HG03045 (cell line): ENCODE measurements at regions not wholly inside any gene's neighbourhood (a gene's known extent, or its start where the extent isn't known, plus 50 kb on each side); places are given as distances from the start of the nearest gene placed in this dataset.
"Not testable (repeated sequence)": the region's sequence is repeated elsewhere in the genome, so short reads cannot be mapped to it uniquely, and the experiment has no call there.

ENCODE experiments used
- ATAC-seq: cut with Tn5 transposase; IDR thresholded peaks from one replicate; pipeline ENCODE4 v1.9.1; 2021; ENCODE audit warnings: mild to moderate bottlenecking, moderate library complexity; ENCODE audit not compliant: unreplicated experiment

DNA sequence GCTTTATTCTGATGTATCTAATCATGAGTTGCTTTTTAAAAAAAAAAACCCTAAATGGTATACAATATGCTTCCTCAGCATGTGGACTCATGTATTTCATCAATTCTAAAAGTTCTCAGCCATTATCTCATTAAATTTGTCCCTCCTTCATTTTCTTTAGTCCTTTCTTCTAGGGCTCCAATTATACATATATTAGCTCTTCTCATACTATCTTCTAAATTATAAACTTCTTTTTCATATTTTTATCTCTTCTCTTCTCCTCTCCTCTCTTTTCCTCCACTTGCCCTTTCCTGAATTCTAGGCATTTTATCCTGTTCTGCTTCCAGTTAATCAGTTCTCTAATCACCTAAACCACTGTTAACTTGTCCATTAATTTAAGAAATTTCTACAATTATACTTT lies 55.0 kb upstream of the IL33 start:
- ATAC-seq = no peak

DNA sequence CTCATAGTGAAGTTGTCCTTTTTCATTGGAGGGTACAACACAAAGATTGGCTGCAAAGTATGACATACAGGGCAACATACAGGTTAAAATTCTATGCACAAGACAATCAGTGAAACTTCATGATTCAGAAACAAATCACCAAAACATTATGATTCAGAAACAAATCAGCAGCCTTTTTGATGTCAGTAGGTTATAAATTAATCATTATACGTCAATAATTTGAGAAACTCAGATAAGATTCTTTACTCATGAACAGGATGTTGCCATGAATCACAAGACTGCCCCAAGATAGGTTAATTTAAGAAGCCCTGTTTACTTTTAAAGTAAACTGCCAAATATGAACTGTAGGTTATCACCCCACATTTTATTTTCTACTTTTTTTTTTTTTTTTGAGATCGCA lies 62.2 kb upstream of the IL33 start:
- no peak for ATAC-seq

DNA sequence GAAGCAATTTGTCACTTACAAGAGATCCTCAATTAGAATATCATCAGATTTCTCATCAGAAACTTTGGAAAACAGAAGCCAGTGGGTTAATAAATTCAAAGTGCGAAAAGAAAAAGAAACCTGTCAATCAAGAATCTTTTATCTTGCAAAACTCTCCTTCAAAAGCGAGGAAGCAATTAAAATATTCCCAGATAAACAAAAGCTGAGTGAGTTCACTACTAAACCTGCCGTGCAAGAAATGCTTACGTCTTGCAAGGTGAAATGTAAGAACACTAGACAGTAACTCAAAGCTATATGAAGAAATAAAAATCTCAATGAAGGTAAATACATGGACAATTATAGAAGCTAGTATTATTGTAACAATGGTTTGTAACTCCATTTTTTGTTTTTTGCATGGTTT lies 62.8 kb upstream of the IL33 start:
- ATAC-seq = no peak

DNA sequence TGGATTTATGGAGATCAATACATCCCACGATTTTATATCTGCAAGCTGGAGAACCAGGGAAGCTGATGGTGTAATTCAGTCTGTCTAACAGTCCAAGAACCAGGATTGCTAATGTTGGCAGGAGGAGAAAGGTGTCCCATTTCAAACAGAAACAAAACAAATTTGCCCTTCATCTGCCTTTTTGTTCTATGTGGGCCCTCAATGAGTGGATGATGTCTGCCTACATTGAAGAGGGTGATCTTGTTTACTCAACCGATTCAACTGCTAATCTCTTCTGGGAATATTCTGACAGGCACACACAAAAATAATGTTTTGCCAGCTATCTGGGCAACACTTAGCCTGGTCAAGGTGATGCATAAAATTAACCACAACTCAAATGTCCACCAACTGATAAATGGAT lies 65.1 kb upstream of the IL33 start:
- no peak for ATAC-seq

DNA sequence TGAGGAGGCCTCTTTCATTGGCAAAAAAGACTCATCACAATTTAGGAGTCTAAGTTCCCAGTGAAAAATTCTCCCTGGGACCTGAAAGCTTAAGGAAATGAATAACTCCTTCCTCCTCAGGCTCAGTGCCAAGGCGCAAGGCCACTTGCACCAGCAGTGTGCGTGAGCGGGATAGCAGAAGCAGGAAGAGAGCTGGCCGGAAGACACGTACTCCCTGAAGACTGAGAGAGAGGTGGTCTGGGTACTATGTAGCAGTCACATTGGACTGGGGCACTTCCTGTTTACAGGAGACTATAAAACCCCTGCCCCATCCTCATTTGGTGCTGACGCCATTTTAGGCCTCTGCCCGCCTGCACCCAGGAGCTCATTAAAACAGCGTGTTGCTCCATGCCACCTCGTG lies 66.3 kb upstream of the IL33 start:
- ATAC-seq = no peak

DNA sequence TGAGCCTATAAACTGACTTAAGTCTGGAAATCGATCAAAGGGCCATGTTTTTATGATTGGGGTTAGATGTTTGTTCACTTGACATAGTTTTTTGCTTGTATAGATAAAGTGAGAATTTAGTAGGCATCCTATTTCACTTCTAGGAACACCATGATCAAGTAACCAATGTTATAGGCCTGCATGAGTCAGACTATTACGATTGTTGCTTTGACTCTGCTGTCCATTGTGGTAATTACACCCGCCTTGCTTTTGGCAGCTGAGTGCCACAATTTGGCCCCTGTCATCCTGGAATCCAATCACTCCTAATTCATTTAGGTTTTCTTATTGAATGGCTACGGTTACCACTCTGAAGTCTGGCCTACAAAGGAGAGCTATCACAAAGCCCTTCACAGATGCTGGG lies 67.8 kb upstream of the IL33 start:
- no peak for ATAC-seq

DNA sequence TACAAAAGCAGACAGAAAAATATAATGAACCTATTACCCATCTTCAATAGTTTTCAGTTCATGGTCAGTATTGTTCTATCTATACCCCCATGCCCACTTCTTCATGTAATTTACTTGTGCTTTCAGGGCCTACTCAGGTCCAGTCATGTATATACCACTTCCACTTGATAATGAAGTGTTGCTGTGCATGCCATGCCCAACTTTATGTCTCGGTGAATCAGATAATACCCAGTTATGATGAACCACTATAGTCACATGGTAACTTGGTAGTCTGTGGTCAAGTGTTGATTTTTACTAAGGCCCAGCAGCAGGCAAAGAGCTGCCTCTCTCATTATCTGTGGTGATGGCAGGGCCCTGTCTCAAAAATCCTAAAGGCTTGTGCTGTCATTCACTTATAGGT lies 70.7 kb upstream of the IL33 start:
- no peak for ATAC-seq

DNA sequence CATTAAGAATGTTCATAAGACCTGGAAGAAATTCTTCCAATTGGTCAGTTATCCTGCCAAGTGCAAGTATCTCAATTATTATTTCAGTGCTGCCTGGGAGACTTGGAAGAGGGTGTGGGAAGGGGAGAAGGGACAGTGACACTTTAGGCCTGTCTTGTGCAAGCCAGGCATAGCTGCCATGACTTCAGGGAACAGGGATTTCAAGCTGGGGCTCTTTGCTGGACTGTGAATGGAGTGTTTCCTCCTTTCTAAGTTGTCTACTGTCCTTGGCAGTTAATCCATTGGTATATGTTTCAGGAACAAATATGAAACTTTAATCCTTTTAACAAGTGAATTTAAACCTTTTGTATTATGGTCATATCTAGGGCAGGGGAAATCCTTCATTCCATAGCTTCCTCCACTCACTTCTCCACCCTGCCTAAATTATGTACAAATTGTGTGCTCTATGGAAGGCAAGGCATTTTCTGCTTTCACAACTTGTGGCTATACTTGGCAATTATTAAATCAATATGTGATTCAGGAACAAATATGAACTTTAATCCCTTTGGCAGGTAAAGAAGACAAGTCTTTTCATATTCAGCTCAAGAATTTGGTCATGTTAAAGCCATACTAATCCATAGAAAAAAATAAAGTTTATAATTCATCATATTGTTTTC lies 72.7 kb upstream of the IL33 start:
- ATAC-seq = no peak

DNA sequence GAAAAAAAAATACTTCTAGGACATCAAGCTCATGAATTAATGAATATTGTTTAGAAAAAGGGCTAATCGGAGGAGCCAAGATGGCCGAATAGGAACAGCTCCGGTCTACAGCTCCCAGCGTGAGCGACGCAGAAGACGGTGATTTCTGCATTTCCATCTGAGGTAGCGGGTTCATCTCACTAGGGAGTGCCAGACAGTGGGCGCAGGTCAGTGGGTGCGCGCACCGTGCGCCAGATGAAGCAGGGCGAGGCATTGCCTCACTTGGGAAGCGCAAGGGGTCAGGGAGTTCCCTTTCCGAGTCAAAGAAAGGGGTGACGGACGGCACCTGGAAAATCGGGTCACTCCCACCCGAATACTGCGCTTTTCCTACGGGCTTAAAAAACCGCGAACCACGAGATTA lies 79.8 kb upstream of the IL33 start:
- ATAC-seq = not testable (repeated sequence)

DNA sequence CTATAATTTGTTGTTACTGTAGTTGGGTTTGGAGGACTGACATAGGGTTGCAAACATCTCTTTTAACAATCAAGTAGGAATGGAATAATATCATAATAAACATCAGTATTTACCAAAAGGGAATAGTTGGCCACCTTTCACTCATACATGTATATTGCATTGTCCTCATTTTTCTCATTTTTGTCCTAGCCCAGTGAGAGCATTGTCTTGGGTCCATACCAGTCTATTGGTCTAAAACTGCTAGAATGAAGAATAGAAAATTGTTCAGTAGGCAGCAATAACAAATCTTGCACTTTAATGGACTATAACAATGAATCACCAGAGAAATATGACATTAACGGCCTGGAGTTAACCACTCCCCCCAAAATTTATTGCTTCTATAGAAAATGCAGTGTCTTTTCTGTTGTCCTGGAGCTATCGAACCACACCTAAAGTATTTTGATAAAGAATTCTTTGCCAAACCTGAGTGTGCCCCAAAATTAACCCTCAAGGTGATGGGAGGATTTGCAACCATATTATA lies 80.9 kb upstream of the IL33 start:
- no peak for ATAC-seq

DNA sequence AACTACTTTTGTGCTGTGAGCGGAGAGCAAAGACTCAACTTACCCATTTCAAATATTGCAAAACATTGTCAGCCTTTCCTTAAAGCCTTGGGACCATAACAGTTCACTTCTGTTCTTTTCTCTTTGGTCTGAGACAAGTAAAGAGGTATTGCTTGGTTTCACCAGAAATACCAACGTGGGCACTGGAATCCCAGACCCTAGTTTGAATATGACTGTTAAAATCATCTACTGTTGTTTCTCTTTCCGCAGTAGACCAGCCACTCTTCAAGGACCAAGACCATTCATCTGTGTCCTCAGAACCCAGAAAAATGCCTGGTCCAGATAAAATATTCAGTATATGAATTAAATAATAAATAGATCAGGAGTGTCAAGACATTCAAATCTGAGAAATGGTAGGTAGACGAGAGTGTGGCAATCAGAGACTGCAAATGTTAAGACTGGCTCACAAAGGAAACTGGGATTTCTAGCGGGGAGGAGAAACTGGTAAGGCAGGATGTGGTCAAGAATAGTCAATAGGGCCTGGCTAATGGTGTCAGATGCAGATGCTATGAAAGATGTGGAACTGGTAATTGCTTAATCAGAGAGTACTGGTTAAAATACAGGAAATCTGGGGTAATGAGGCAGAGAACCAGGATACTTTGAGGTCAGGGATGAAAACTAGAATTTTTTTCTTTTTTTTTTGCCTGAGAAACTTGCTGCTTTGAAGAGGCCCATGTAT lies 82.1 kb upstream of the IL33 start:
- peak; percentile 55 for ATAC-seq

DNA sequence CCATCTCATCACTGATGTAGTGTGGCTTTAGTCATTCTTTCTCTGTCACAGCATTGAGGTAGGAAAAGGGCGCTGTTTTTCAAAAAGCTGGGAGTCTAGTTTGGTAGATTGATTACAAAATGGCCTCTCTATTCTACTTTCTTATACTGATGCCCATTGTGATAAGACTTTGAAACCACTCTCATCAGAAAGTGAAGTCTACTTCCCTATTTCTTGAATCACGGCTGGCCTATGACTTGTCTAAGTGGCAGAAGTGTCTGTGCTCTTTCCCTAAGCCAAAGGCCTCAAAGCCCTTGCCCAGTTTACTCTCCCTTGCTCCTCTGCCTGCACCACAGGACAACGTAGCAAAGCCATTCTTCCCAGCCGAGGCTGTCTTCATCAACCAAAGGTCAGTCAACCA lies 83.0 kb upstream of the IL33 start:
- no peak for ATAC-seq

DNA sequence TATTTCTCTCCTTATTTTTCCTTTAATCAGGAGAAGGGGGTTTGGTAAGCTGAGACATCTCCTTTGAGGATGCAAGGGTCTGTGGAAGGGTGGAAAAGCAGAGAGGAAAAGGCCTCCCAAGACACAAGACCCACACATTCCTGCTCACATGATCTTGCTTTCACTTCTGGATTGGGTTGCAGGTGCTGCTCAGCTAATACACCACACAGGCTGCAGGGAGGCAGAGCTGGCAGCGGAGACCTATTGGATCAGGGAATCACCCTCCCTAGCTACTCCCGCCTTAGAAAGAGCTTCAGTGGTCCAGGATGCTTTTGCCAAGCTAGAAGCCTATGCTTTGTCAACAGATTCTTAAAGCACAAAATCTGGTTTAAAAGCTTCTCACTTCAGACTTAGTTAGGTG lies 87.6 kb upstream of the IL33 start:
- no peak for ATAC-seq

DNA sequence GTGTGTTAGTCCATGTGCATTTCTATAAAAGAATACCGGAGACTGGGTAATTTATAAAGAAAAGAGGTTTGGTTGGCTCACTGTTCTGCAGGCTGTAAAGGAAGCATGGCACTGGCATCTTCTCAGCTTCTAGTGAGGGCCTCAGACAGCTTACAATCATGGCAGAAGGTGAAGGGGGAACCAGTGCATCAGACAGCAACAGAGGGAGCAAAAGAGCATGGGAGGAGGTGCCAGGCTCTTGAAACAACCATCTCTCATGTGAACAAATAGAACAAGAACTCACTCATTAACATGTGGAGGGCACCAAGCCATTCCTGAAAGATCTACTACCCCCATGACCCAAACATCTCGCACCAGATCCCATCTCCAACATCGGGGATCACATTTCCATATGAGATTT lies 89.2 kb upstream of the IL33 start:
- ATAC-seq = no peak

DNA sequence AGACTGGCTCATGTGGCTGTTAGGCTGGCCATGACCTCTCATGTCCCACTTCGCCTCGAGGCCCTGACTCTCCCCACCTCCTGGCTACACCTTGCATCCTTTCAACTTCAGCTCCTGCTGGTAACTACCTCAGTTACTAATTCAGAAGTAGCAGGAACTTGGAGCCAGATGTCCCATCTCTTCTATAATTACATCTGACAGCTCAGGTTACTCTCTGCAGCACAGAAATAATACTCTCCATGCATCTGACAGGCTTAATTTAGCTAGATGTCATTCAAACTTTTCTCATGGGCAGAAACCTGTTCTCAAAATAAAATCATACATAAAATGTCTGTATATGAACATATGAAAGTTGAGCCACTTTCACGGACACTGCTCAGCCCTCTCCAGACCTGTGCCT lies 92.2 kb upstream of the IL33 start:
- no peak for ATAC-seq

DNA sequence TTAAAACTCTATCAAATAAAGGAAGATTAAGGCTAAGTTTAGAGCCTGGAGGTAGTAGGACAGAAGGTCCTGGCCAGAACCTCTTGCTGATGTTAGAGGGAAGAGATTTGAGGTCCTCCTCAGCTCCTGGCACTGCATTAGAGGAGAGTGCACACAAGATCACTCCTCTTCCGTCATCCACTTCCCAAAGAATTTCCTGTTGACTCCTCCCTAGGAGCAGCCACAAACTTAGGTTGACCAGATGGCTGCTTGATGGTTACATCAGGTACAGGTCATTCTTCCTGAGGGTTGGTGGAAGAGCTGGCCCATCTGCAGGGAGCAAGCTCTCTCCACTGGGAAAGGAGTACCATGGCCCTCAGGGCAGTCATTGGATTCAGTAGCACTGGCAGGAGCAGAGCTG lies 93.9 kb upstream of the IL33 start:
- ATAC-seq = no peak

DNA sequence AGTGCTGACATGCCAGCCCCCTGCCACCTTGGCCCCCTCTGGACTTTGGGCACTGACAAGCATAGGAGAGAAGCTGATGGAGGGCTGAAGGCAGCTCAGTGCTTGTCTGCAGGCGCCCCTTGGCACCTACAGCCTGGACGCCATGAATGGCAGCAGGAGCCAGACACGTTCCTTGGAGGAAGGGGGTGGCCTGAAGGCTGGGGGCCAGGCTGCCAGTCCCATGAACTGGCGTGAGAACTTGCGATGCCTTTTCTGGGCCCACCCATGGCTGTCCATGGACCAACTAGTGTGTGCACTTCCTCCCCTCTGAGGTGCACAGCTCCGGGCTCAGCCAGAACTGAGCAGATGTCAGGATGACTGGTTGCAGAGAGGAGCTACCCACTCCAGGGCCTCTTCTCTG lies 99.0 kb upstream of the RANBP6 start:
- ATAC-seq = no peak

DNA sequence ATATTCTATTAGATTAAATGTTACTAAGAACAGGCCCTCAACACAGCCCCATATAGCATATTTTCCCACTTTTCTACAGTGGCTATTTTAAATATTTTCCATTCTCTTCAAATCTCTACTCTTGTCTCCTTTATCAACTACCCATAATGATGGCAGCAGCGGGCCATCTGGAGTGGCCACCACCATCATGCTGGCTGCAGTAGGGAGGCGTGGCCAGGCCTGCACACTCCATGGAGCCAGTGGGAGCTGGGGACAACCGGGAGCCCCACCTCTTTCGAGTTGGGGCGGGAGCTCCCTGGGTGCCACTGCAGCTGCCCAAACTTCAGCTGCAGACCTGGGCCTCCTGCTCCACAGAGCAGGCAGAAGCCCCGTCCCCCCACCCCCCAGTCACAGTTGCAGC lies 98.4 kb upstream of the RANBP6 start:
- ATAC-seq = no peak

DNA sequence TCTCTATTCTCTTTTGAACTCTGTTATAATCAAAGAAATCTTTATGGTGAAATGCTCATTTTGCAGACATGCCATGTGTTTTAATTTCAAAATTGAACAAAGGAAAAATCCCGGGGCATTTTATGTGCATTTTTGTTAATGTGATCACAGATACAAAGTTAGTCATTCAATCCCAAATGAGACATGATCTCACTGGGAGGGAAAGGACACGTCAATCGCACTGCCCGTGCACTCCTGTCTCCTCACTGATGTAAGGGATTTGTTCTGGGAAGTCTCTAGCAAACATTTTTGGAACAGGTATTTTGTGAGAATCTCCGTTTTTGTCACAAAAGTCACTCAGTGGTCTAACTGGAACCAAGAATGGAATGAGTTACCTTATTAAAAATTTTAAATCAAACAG lies 97.9 kb upstream of the RANBP6 start:
- no peak for ATAC-seq

DNA sequence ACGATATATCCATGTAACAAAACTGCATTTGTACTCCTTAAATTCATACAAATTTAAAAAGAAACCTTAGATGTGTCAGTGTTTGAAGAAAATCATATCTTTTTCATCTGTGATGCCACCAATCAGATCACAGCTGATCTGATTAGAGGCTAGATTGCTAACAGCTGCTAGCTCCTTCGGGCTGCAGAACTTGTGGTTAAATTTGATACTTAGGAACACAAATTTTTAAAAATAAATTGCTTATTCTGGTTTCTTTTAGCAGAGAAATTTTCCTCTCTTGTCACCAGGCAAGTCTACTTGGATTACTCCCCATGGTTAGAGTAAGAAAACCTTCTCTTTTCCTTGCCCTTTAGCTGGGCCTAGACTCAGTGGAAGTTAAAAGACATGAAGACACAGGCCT lies 94.6 kb upstream of the RANBP6 start:
- no peak for ATAC-seq

DNA sequence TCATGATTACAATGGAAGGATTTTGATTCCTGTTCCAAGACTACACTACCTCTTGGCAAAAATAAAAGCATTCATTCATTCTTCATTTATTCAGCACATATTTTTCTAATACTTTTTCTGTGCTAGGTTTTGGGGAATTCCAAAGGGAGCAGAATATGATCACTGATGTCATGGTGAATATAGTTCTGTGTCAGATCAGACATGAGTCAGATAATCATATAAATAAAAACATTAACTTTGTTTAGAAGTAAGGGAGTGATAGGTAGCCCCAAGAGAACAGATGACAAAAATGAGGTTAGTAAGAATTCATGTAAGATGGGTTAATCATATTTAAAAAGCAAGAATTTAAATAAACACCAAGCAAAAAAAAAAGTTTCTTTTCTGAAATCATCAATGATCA lies 94.1 kb upstream of the RANBP6 start:
- no peak for ATAC-seq

DNA sequence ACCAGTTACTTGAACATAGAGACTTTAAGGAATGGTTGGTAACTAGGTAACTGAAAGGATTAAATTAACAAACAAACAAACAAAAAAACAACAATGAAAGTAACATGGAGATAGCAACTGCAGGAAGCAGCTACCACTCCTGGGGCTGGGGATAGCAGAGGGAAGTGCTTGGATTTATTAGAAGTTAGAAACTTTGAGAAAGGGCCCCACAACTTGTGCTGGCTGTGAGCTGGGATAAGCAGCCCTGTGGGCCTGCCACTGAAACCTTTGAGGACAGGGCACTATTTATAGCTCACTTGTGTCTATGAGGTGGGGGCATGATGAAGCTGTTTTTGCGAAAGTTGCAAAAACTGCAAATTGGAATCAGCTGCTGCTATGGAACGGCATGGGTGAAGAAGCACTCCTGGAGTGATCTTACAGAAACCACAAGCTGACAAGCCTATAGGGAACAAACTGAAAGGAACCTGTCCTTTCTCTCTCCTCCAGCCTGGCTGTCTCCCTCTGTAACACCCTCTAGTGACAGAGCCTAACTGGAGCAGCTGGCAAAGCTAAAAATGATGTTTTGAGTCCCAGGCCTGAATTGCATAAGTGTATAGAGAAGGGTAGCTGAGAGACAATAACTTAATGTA lies 91.4 kb upstream of the RANBP6 start:
- ATAC-seq = peak; percentile 55
